ENCODE measurements at regions not wholly inside any gene's neighbourhood (a gene's known extent, or its start where the extent isn't known, plus 50 kb on each side); places are given as distances from the start of the nearest gene placed in this dataset.

GRCh38 chr15:93985925-93986324 is 245.4 kb upstream of the MCTP2 start:
- H3K27me3 Mint-ChIP-seq, result no peaks in the 10 kb centered on the region
- no peaks in the 10 kb centered on the region for H3K36me3 Mint-ChIP-seq (ENCODE audit: low read depth)
- peaks cover 12% of the 10 kb centered on the region for H3K4me1 Mint-ChIP-seq (ENCODE audit: low read depth)
- H3K4me3 Mint-ChIP-seq, result no peak overlapping the region
- H3K27ac Mint-ChIP-seq, result no peak overlapping the region
- no peaks in the 10 kb centered on the region for H3K9me3 Mint-ChIP-seq

- Mint-ChIP-seq H3K9me3 (no peaks in the 10 kb centered on the region), H3K27me3 (no peaks in the 10 kb centered on the region), H3K27ac (no peak overlapping the region), H3K4me3 (no peak overlapping the region), H3K36me3 (ENCODE audit: low read depth) (no peaks in the 10 kb centered on the region), H3K4me1 (ENCODE audit: low read depth) (peaks cover 12% of the 10 kb centered on the region)
These were observed 246.2 kb upstream of the MCTP2 start for GRCh38 chr15:93985176-93985575.

GRCh38 chr15:93983526-93983925 is 247.8 kb upstream of the MCTP2 start:
- no peak overlapping the region for H3K27ac Mint-ChIP-seq
- H3K9me3 Mint-ChIP-seq, result no peaks in the 10 kb centered on the region
- H3K4me1 Mint-ChIP-seq (ENCODE audit: low read depth), result peaks cover 12% of the 10 kb centered on the region

DNA sequence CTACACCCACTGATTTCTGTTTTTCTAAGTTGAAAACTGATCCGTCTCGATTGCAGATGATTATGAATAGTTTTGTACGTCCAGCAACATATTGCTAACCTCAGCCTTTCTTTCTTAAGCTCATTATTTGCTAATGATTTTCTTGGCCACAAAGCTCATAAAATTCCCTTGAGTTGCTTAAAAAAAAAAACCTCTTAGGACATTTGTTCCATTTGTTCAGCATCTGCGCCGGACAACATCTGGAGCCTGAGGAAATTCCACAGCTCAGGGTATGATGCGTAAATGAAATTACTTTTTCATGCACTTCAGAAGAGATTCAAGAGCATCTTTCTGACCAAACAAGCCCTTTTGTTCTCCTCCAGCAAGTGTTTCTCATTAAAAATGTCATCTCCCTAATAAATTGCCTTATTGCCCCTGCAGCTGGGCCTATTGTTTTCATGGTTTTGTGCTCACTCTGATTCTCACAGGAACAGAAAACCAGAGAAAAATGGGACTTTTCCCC is 249.1 kb upstream of the MCTP2 start:
- H3K9me3 Mint-ChIP-seq, result no peaks in the 10 kb centered on the region
- no peak overlapping the region for H3K4me3 Mint-ChIP-seq
- no peaks in the 10 kb centered on the region for H3K36me3 Mint-ChIP-seq (ENCODE audit: low read depth)
- H3K4me1 Mint-ChIP-seq (ENCODE audit: low read depth), result peaks cover 9% of the 10 kb centered on the region
- H3K27me3 Mint-ChIP-seq, result no peaks in the 10 kb centered on the region
- H3K27ac Mint-ChIP-seq, result no peak overlapping the region

More at GRCh38 chr15:93983526-93983925, 247.8 kb upstream of the MCTP2 start:
- Mint-ChIP-seq H3K27me3 (no peaks in the 10 kb centered on the region), H3K36me3 (ENCODE audit: low read depth) (no peaks in the 10 kb centered on the region), H3K4me3 (no peak overlapping the region)

GRCh38 chr15:93981706-93982105 is 249.7 kb upstream of the MCTP2 start:
- Mint-ChIP-seq H3K4me1 (ENCODE audit: low read depth) (peaks cover 6% of the 10 kb centered on the region), H3K36me3 (ENCODE audit: low read depth) (no peaks in the 10 kb centered on the region), H3K27ac (no peak overlapping the region)

DNA sequence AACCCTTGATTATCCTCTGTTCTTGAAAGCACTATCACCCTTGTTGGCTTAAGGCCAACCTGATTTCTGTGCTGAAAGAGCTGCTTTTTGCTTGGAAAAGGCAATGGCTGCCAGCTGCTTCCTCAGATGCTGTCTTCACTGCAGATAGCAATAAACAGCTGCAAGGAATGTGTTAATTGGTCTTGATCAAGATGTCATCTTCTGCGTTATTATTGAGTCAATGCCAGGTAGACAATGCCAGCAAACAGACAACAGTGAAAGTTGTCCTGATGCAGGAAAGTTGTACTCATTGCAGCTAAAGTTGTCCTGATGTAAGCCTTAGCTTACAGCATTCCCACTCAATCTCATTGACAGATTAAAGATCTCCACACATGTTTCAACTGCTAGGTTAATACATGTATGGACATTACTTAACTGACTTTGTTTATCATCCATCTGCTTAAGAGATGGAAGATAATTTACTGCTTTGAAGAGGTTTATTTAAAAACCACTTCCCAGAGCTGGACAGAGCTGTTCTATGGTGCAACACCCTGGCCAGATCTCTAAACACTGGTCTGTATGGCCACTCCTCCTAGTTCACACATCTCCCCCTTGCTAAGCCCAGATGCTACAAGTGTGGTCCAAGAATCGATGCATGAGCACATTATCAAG is 251.0 kb upstream of the MCTP2 start:
- Mint-ChIP-seq H3K27me3 (no peaks in the 10 kb centered on the region), H3K36me3 (ENCODE audit: low read depth) (no peaks in the 10 kb centered on the region), H3K4me3 (no peak overlapping the region), H3K9me3 (no peaks in the 10 kb centered on the region), H3K4me1 (ENCODE audit: low read depth) (no peaks in the 10 kb centered on the region), H3K27ac (no peak overlapping the region)

More at GRCh38 chr15:93981706-93982105, 249.7 kb upstream of the MCTP2 start:
- Mint-ChIP-seq H3K9me3 (no peaks in the 10 kb centered on the region), H3K27me3 (no peaks in the 10 kb centered on the region), H3K4me3 (no peak overlapping the region)

DNA sequence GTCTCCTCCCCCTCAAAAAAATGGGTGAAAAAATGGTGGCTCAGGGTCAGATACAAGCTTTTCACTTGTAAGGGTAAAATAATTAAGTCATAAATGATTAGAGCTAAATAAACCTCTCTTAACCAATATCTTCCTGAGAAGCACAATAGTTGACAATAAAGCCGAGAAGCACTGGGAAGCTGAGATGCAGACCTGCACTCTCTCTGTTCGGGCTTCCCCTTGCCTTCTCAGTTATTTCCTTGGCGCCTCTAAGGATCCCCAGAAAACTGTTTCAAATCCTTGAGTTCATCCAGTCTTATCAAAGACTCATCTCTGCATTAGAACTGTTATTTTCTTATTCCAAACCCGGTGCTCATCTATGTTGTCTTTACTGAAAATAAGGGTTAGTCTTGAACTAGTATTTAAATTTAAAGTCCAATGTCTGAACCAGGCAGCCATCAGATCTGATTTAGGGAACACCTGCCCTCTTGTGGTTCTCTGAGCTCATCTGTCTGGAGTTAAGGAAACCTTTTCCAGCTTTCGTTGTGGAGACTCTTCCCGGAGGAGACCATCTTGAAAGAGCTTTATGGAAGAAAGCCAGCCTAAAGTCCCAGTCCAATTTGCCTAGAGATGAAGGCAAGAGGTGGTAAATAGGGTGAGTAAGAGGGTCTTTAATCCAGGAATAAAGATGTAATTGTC is 256.4 kb upstream of the MCTP2 start:
- Mint-ChIP-seq H3K27ac (no peak overlapping the region), H3K27me3 (peaks cover 3% of the 10 kb centered on the region), H3K4me1 (ENCODE audit: low read depth) (no peaks in the 10 kb centered on the region), H3K36me3 (ENCODE audit: low read depth) (no peaks in the 10 kb centered on the region), H3K9me3 (no peaks in the 10 kb centered on the region), H3K4me3 (no peak overlapping the region)

DNA sequence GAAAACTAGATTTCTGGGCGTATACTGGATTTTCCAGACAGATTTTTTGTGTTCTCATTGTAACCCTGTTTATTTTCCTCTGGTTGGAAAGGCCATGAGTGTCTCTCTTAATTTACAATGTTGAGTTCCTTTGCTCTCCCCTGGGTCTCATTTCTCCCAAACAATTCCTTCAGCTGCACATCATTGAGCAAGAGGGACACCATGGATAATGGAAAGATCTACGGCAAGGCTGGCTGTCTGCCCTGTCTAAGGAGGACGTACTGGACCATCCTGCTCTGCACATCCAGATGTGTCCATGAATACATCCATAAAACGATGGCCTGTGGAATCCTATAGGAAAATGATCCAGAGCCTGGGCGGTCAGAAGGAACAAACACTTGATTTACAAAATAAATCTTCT is 258.1 kb upstream of the MCTP2 start:
- Mint-ChIP-seq H3K9me3 (no peaks in the 10 kb centered on the region), H3K36me3 (ENCODE audit: low read depth) (no peaks in the 10 kb centered on the region), H3K4me3 (no peak overlapping the region), H3K27ac (no peak overlapping the region), H3K27me3 (peaks cover 3% of the 10 kb centered on the region), H3K4me1 (ENCODE audit: low read depth) (no peaks in the 10 kb centered on the region)

DNA sequence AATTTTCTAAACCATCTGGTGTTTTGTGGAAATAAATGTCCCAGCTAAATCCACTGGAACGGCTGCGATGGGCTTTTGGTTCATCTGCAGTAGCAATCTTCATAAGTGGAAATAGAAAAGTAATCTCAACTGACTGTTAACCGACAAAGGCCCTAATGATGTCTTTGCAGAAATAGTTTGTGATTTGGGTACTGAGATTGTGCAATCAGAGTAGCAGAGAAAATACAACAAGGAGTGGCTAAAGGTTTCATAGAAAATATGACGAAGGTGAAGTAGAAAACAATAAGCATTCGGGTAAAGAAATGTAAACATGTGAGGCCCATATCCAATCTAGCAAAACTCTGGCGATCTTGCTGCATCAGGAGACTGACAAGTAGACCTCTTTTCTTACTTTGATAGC is 262.6 kb upstream of the MCTP2 start:
- no peaks in the 10 kb centered on the region for H3K4me1 Mint-ChIP-seq (ENCODE audit: low read depth)
- H3K27ac Mint-ChIP-seq, result no peak overlapping the region
- H3K27me3 Mint-ChIP-seq, result peaks cover 8% of the 10 kb centered on the region
- H3K36me3 Mint-ChIP-seq (ENCODE audit: low read depth), result no peaks in the 10 kb centered on the region
- no peaks in the 10 kb centered on the region for H3K9me3 Mint-ChIP-seq
- no peak overlapping the region for H3K4me3 Mint-ChIP-seq

GRCh38 chr15:93965304-93965908 is 266.0 kb upstream of the MCTP2 start:
- Mint-ChIP-seq H3K9me3 (no peaks in the 10 kb centered on the region), H3K36me3 (ENCODE audit: low read depth) (no peaks in the 10 kb centered on the region), H3K4me1 (ENCODE audit: low read depth) (no peaks in the 10 kb centered on the region), H3K4me3 (no peak overlapping the region), H3K27me3 (peaks cover 13% of the 10 kb centered on the region), H3K27ac (no peak overlapping the region)

DNA sequence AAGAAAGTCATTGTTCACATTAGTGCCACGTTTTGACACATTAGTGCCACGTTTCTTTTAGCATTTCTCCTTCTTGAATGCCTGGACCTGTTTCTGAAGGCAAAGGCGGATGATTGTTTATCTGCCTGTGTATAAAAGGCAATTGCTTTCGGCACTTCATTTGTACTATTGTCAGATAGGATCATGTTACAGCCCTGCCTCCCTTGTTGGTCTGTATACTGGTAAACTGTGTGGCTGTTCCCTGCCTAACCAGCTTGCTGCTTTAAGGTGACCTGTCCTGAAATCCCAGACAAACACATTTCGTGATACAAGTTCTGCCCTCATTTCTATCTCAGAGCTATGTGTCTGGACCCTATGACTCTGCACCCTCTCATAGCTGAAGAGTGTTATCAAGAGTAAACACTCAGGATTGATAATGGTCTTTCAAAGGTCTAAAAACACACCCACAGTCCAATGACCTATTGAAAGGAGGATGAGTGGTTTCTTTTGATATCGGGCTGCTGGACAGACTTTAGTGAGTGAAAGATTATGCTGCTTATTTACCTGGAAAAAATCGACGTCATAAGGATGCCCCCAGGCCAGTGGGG is 276.3 kb upstream of the MCTP2 start:
- no peak overlapping the region for H3K4me3 Mint-ChIP-seq
- H3K36me3 Mint-ChIP-seq (ENCODE audit: low read depth), result no peaks in the 10 kb centered on the region
- H3K27ac Mint-ChIP-seq, result no peak overlapping the region
- no peaks in the 10 kb centered on the region for H3K4me1 Mint-ChIP-seq (ENCODE audit: low read depth)
- no peaks in the 10 kb centered on the region for H3K9me3 Mint-ChIP-seq
- H3K27me3 Mint-ChIP-seq, result peaks cover 8% of the 10 kb centered on the region

DNA sequence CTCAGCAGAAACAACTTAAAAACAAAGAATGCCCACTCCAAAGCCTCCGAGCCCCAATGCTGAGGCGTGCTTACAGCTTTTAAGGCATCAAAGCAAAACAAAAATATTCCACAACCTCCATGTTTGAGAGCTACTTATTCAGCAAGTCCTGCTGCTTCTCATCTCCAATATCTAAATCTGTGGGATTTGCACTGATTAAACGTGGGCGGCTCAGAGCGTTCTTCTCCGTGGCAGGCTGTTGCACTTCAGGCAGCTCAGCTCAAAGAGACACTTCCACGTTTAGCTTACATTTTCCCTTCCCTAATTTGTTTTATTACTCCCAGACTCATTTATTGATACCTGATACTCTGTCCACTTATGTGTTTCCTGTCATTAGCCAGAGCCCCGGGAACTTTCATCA is 282.6 kb upstream of the MCTP2 start:
- no peaks in the 10 kb centered on the region for H3K36me3 Mint-ChIP-seq (ENCODE audit: low read depth)
- no peak overlapping the region for H3K4me3 Mint-ChIP-seq
- H3K27me3 Mint-ChIP-seq, result peaks cover 3% of the 10 kb centered on the region
- H3K9me3 Mint-ChIP-seq, result no peaks in the 10 kb centered on the region
- H3K27ac Mint-ChIP-seq, result no peak overlapping the region
- H3K4me1 Mint-ChIP-seq (ENCODE audit: low read depth), result no peaks in the 10 kb centered on the region

- Mint-ChIP-seq H3K4me1 (ENCODE audit: low read depth) (no peaks in the 10 kb centered on the region), H3K27ac (no peak overlapping the region), H3K36me3 (ENCODE audit: low read depth) (no peaks in the 10 kb centered on the region), H3K27me3 (no peaks in the 10 kb centered on the region), H3K9me3 (no peaks in the 10 kb centered on the region), H3K4me3 (no peak overlapping the region)
These were observed 287.8 kb upstream of the MCTP2 start for GRCh38 chr15:93943586-93943985.

DNA sequence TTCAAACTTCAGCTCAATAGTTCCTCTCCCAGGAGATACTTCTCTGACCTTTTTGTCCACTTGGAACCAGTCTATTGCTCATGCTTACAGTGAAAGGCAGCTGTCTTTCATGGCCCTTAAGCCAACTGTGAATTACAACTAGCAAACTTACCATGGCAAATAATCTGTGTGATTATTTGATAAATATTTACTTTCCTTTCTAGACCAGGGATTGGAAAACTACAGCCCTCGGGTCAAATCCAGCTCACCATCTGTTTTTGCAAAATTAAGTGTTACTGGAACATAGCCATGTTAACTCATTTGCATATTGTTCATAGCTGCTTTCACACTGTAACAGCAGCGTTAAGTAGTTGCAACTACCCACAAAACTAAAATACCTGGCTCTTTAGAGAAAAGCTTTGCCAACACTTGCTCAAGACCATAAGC is 289.1 kb upstream of the MCTP2 start:
- Mint-ChIP-seq H3K27ac (no peak overlapping the region), H3K27me3 (no peaks in the 10 kb centered on the region), H3K9me3 (no peaks in the 10 kb centered on the region), H3K4me1 (ENCODE audit: low read depth) (no peaks in the 10 kb centered on the region), H3K4me3 (no peak overlapping the region), H3K36me3 (ENCODE audit: low read depth) (no peaks in the 10 kb centered on the region)

- no peaks in the 10 kb centered on the region for H3K36me3 Mint-ChIP-seq (ENCODE audit: low read depth)
- peaks cover under 1% of the 10 kb centered on the region for H3K27me3 Mint-ChIP-seq
- H3K9me3 Mint-ChIP-seq, result no peaks in the 10 kb centered on the region
- H3K4me1 Mint-ChIP-seq (ENCODE audit: low read depth), result no peaks in the 10 kb centered on the region
- no peak overlapping the region for H3K4me3 Mint-ChIP-seq
- no peak overlapping the region for H3K27ac Mint-ChIP-seq
These were observed 289.7 kb upstream of the MCTP2 start for GRCh38 chr15:93941697-93942096.

Data from stimulated activated naive CD8-positive, alpha-beta T cell treated with anti-CD3 and anti-CD28 coated beads, Interleukin-15, Interleukin-2, amounts not matched to agents 100 ng/mL and 50 ng/mL, for 24 hours (primary cell).